H1 (cell line): ENCODE measurements at regions not wholly inside any gene's neighbourhood (a gene's known extent, or its start where the extent isn't known, plus 50 kb on each side); places are given as distances from the start of the nearest gene placed in this dataset.

Experiments
- CTCF ChIA-PET: fragments of 300-600 bp; sonication (Branson Sonifier 250); formaldehyde crosslinking; loops from one replicate; lab custom pipeline; 2021; ENCODE audit not compliant: partially characterized antibody; lab: Charles Lee
- POLR2A ChIA-PET: fragments of 300-600 bp; sonication (Branson Sonifier 250); formaldehyde crosslinking; loops from one replicate; lab custom pipeline; 2021; ENCODE audit warnings: inconsistent platforms; ENCODE audit not compliant: partially characterized antibody; lab: Charles Lee
- DNase-seq, 2 experiments: peaks; one replicate each; pipeline versions ENCODE4 v3.0.0 to v3.0.0-alpha.2; 2010 to 2022; ENCODE audit warnings: low spot score in 2 of 2, low read depth in 1 of 2, mixed read lengths in 1 of 2
- FAIRE-seq: peaks from 2 replicates; lab custom pipeline; 2011; peaks lifted over from hg19 to GRCh38; lab: Jason Lieb, UNC
- H2AFZ ChIP-seq: 2 replicates; pipeline ENCODE4 v1.8.1; 2012; ENCODE audit warnings: low read length, inconsistent platforms
- H2AK5ac ChIP-seq: 2 replicates; pipeline ENCODE4 v1.6.1; 2013; ENCODE audit warnings: low read depth, low read length
- H2BK120ac ChIP-seq: replicated peaks from 2 replicates; pipeline ENCODE3; 2013; ENCODE audit warnings: low read depth, low read length, inconsistent platforms
- H2BK12ac ChIP-seq: 2 replicates; pipeline ENCODE4 v1.6.1; 2013; ENCODE audit warnings: low read depth, low read length
- H2BK15ac ChIP-seq: 2 replicates; pipeline ENCODE4 v1.6.1; 2013; ENCODE audit warnings: low read length
- H2BK20ac ChIP-seq: 2 replicates; pipeline ENCODE4 v1.6.1; 2013; ENCODE audit warnings: low read length
- H2BK5ac ChIP-seq: 2 replicates; pipeline ENCODE4 v1.6.1; 2013; ENCODE audit warnings: low read depth, low read length
- H3K14ac ChIP-seq: 2 replicates; pipeline ENCODE4 v1.6.1; 2013; ENCODE audit warnings: inconsistent platforms; ENCODE audit not compliant: insufficient read length
- H3K18ac ChIP-seq: 2 replicates; pipeline ENCODE4 v1.6.1; 2013; ENCODE audit warnings: low read length; ENCODE audit errors: extremely low read depth
- H3K23ac ChIP-seq: 2 replicates; pipeline ENCODE4 v1.6.1; 2013; ENCODE audit warnings: inconsistent platforms; ENCODE audit not compliant: insufficient read length
- H3K23me2 ChIP-seq: 2 replicates; pipeline ENCODE4 v1.6.1; 2013; ENCODE audit warnings: low read depth, low read length
- H3K27ac ChIP-seq: 2 replicates; pipeline ENCODE4 v1.6.1; 2011; ENCODE audit warnings: low read depth, low read length, inconsistent platforms
- H3K27me3 ChIP-seq, 4 experiments: replicated peaks in 1 of 4; 1 replicate in 1 of 4; 2 replicates in 3 of 4; pipeline versions ENCODE4 v1.6.1 to v1.8.1; 2011 to 2013; ENCODE audit warnings: low read length in 3 of 4, mild to moderate bottlenecking in 3 of 4, inconsistent platforms in 2 of 4, mixed read lengths in 2 of 4, moderate library complexity in 1 of 4; ENCODE audit not compliant: control insufficient read depth in 3 of 4, insufficient read depth in 3 of 4; ENCODE audit errors: extremely low read depth in 1 of 4
- H3K36me3 ChIP-seq, 4 experiments: 2 replicates each; pipeline versions ENCODE4 v1.6.1 to v1.8.1; 2011 to 2013; ENCODE audit warnings: mild to moderate bottlenecking in 4 of 4, low read length in 3 of 4, moderate library complexity in 2 of 4, control low read depth in 1 of 4, inconsistent platforms in 1 of 4; ENCODE audit not compliant: insufficient read depth in 4 of 4, control insufficient read depth in 2 of 4
- H3K4ac ChIP-seq: replicated peaks from 2 replicates; pipeline ENCODE3; 2013; ENCODE audit warnings: low read length, low read depth, mixed read lengths, inconsistent platforms; ENCODE audit not compliant: insufficient read length
- H3K4me1 ChIP-seq, 4 experiments: replicated peaks in 1 of 4; 1 replicate in 1 of 4; 2 replicates in 3 of 4; pipeline versions ENCODE4 v1.6.1 to v1.8.1; 2011 to 2013; ENCODE audit warnings: low read length in 3 of 4, inconsistent platforms in 2 of 4, mixed read lengths in 1 of 4; ENCODE audit not compliant: insufficient read depth in 4 of 4, control insufficient read depth in 3 of 4
- H3K4me2 ChIP-seq, 2 experiments: 2 replicates each; pipeline versions ENCODE4 v1.6.1 to v1.8.1; 2011 to 2013; ENCODE audit warnings: low read depth in 2 of 2, low read length in 2 of 2, control low read depth in 1 of 2, inconsistent platforms in 1 of 2, mild to moderate bottlenecking in 1 of 2; ENCODE audit not compliant: insufficient read depth in 1 of 2
- H3K4me3 ChIP-seq, 4 experiments: fragments of 200-600, 300-600 bp in 1 of 4; sonication (generic), shearing (Covaris generic), sonication (Bioruptor Twin) in 1 of 4; 2 replicates each; pipeline versions ENCODE4 v1.5.1 to v1.8.1; 2011 to 2016; ENCODE audit warnings: low read length in 4 of 4, low read depth in 3 of 4, control low read depth in 2 of 4, inconsistent platforms in 2 of 4, mild to moderate bottlenecking in 2 of 4, mixed read lengths in 1 of 4, moderate library complexity in 1 of 4; ENCODE audit not compliant: insufficient read depth in 2 of 4; ENCODE audit errors: extremely low read depth in 1 of 4
- H3K56ac ChIP-seq: replicated peaks from 2 replicates; pipeline ENCODE3; 2013; ENCODE audit warnings: low read depth, mild to moderate bottlenecking, mixed read lengths, low read length, inconsistent platforms; ENCODE audit not compliant: insufficient read length
- H3K79me1 ChIP-seq: 2 replicates; pipeline ENCODE4 v1.6.1; 2013; ENCODE audit warnings: low read depth, low read length, control low read depth
- H3K79me2 ChIP-seq, 2 experiments: 2 replicates each; pipeline versions ENCODE4 v1.6.1 to v1.8.1; 2012 to 2013; ENCODE audit warnings: low read length in 2 of 2, mild to moderate bottlenecking in 2 of 2, inconsistent platforms in 1 of 2; ENCODE audit not compliant: insufficient read depth in 2 of 2, control insufficient read depth in 1 of 2
- H3K9ac ChIP-seq, 4 experiments: replicated peaks in 1 of 4; 1 replicate in 1 of 4; 2 replicates in 3 of 4; pipeline versions ENCODE4 v1.6.1 to v1.8.1; 2011 to 2013; ENCODE audit warnings: low read depth in 3 of 4, low read length in 3 of 4, control low read depth in 2 of 4, mild to moderate bottlenecking in 2 of 4, moderate library complexity in 2 of 4, inconsistent platforms in 1 of 4; ENCODE audit errors: extremely low read depth in 1 of 4
- H3K9me3 ChIP-seq, 2 experiments: 2 replicates each; pipeline versions ENCODE4 v1.6.1 to v1.8.1; 2012 to 2013; ENCODE audit warnings: mild to moderate bottlenecking in 2 of 2, moderate library complexity in 2 of 2, control low read depth in 1 of 2, inconsistent platforms in 1 of 2, low read depth in 1 of 2, low read length in 1 of 2, mixed read lengths in 1 of 2; ENCODE audit not compliant: insufficient read depth in 2 of 2
- H4K20me1 ChIP-seq, 2 experiments: replicated peaks in 1 of 2; 2 replicates each; pipeline versions ENCODE3 to v1.8.1; 2011 to 2013; ENCODE audit warnings: inconsistent platforms in 2 of 2, low read length in 2 of 2, mild to moderate bottlenecking in 1 of 2; ENCODE audit not compliant: insufficient read depth in 2 of 2, control insufficient read depth in 1 of 2
- H4K5ac ChIP-seq: 2 replicates; pipeline ENCODE4 v1.6.1; 2013; ENCODE audit warnings: low read length, low read depth, mixed read lengths, inconsistent platforms; ENCODE audit not compliant: insufficient read length
- H4K8ac ChIP-seq: 2 replicates; pipeline ENCODE4 v1.8.0; 2013; ENCODE audit warnings: mild to moderate bottlenecking, moderate library complexity, low read length, inconsistent platforms; ENCODE audit not compliant: insufficient read depth; ENCODE audit errors: extremely low read depth
- H4K91ac ChIP-seq: replicated peaks from 2 replicates; pipeline ENCODE3; 2013; ENCODE audit warnings: low read length, mixed read lengths, inconsistent platforms; ENCODE audit not compliant: insufficient read length
- BACH1 ChIP-seq: IDR thresholded peaks from 2 replicates; pipeline ENCODE4 v1.6.1; 2012; ENCODE audit warnings: low read length, improper control_type of control experiment
- CHD1 ChIP-seq: IDR thresholded peaks from 2 replicates; pipeline ENCODE4 v1.6.1; 2012; ENCODE audit warnings: low read depth, low read length, improper control_type of control experiment
- KDM4A ChIP-seq: IDR thresholded peaks from one replicate; pipeline ENCODE4 v1.7.1; 2012; ENCODE audit warnings: low read depth, mild to moderate bottlenecking, moderate library complexity, low read length, inconsistent platforms; ENCODE audit not compliant: severe bottlenecking
- RAD21 ChIP-seq, 2 experiments: IDR thresholded peaks in 1 of 2; conservative IDR thresholded peaks in 1 of 2; 2 replicates each; pipeline ENCODE4 v1.6.1; 2011; ENCODE audit warnings: low read depth in 2 of 2, low read length in 2 of 2, improper control_type of control experiment in 1 of 2, inconsistent platforms in 1 of 2, mild to moderate bottlenecking in 1 of 2, moderate library complexity in 1 of 2
- RNF2 ChIP-seq: fragments of 200-900, 300-1000 bp; sonication (generic); IDR thresholded peaks from 2 replicates; pipeline ENCODE4 v1.7.1; 2016; ENCODE audit warnings: borderline replicate concordance, low read depth, mild to moderate bottlenecking, antibody characterized with exemption, low read length; ENCODE audit not compliant: poor library complexity, severe bottlenecking; ENCODE audit errors: missing control alignments
- SUZ12 ChIP-seq: fragments of 200-600 bp; sonication (generic); IDR thresholded peaks from 2 replicates; pipeline ENCODE4 v1.6.1; 2012; ENCODE audit warnings: mild to moderate bottlenecking, inconsistent platforms, low read length, moderate library complexity, mixed read lengths
- WGBS, 2 experiments: shearing (Covaris generic) in 1 of 2; methylation state at CpG; one replicate each; pipeline versions ENCODE4 v1.1.6 to v1.1.7; 2013 to 2015; ENCODE audit warnings: low lambda C conversion rate in 2 of 2, mixed read lengths in 2 of 2, inconsistent platforms in 1 of 2, low coverage in 1 of 2, missing lambda C conversion rate in 1 of 2; ENCODE audit not compliant: insufficient replicate concordance in 2 of 2, insufficient coverage in 1 of 2, insufficient read length in 1 of 2; ENCODE audit errors: extremely low coverage in 1 of 2, missing lambda C conversion rate in 1 of 2; 5-methylcytosine and 5-hydroxymethylcytosine counted together
- TF ChIP-seq, protein P1 (sequence below): IDR thresholded peaks from 2 replicates; pipeline ENCODE4 v1.6.1; 2012; ENCODE audit warnings: inconsistent platforms

DNA sequence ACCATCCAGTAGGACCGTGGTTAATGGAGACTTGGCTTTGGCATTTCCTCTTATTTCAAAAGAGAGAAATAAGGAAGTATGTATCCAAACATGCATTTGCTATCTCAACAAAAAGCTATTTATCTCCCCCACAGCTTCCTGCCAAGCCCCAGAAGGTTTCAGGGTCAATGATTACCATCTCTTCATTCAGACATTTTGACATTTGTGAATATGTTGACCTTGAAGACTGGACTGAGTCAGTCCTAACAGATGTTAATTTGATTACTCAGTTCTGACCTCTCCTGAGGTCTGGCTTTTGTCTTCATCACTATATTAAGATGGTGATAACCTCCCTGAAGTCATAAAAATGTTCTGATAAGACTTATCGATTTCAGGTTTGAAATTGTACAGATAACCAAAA lies 479.4 kb downstream of the AGTPBP1 start:
- H3K9me3 ChIP-seq, result no peaks in the 10 kb centered on the region; a peak in 1 of 4 replicates
- H2BK20ac ChIP-seq, result no peak overlapping the region
- TF ChIP-seq, protein P1, sequence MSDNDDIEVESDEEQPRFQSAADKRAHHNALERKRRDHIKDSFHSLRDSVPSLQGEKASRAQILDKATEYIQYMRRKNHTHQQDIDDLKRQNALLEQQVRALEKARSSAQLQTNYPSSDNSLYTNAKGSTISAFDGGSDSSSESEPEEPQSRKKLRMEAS, result no peak
- TF ChIP-seq RNF2, result no peak
- TF ChIP-seq CHD1, result no peak
- no peak for TF ChIP-seq RAD21 (IDR thresholded peaks at IDR 0.05 in 1 of 2, conservative IDR thresholded peaks at IDR 0.05 in 1 of 2; ENCODE audit: low read depth in 2 of 2, low read length in 2 of 2)
- no peak for TF ChIP-seq BACH1
- TF ChIP-seq KDM4A, result no peak
- no peak for TF ChIP-seq SUZ12
- DNase-seq (no peak), FAIRE-seq (no peak)
- no peak overlapping the region for H4K91ac ChIP-seq
- no peak overlapping the region for H2BK120ac ChIP-seq
- H3K18ac ChIP-seq, result no peak overlapping the region
- H3K14ac ChIP-seq, result no peak overlapping the region
- no peak overlapping the region for H2BK12ac ChIP-seq
- H3K27ac ChIP-seq, result no peak overlapping the region
- H3K23ac ChIP-seq, result no peak overlapping the region
- POLR2A ChIA-PET, result no interaction called here
- H4K20me1 ChIP-seq, result no peaks in the 10 kb centered on the region
- H3K56ac ChIP-seq, result no peak overlapping the region
- no peaks in the 10 kb centered on the region for H3K23me2 ChIP-seq
- no peaks in the 10 kb centered on the region for H3K4me1 ChIP-seq
- CTCF ChIA-PET, result interaction anchor here (0.6 to 2.7 kb wide), 9 partner anchors 31 to 1025 kb away, joined by 3 to 11 read pairs (median 4); no protein-coding TSS in a partner anchor
- 80% methylated on average over 2 of the region's 2 CpGs; no CpG with 5 or more reads in 1 of the 2 experiments for WGBS, 2 experiments
- H3K4me2 ChIP-seq, result no peak overlapping the region
- no peak overlapping the region for H2AK5ac ChIP-seq
- H3K27me3 ChIP-seq, result no peaks in the 10 kb centered on the region
- H4K8ac ChIP-seq, result no peak overlapping the region
- no peak overlapping the region for H3K4ac ChIP-seq
- no peaks in the 10 kb centered on the region for H3K36me3 ChIP-seq
- no peaks in the 10 kb centered on the region for H3K79me1 ChIP-seq
- H2BK15ac ChIP-seq, result no peak overlapping the region
- H2BK5ac ChIP-seq, result no peak overlapping the region
- no peak overlapping the region for H3K9ac ChIP-seq
- no peak overlapping the region for H2AFZ ChIP-seq
- no peak overlapping the region for H4K5ac ChIP-seq
- no peak overlapping the region for H3K4me3 ChIP-seq
- no peaks in the 10 kb centered on the region for H3K79me2 ChIP-seq
